GM12865 (cell line): ENCODE measurements at regions not wholly inside any gene's neighbourhood (a gene's known extent, or its start where the extent isn't known, plus 50 kb on each side); places are given as distances from the start of the nearest gene placed in this dataset.

Experiments used
- DNase-seq: peaks from one replicate; pipeline ENCODE4 v3.0.0; 2010; ENCODE audit warnings: low read depth
- H3K4me3 ChIP-seq: 2 replicates; pipeline ENCODE4 v1.5.1; 2011; ENCODE audit warnings: mild to moderate bottlenecking, low read depth, low read length, control low read depth
- TF ChIP-seq, protein P1 (sequence below): IDR thresholded peaks from 2 replicates; pipeline ENCODE4 v1.5.1; 2011; ENCODE audit warnings: low read length, control low read depth, low read depth, inconsistent platforms; ENCODE audit not compliant: insufficient read depth; ENCODE audit errors: missing control alignments

GRCh38 chr20:7449269-7449668, 491.0 kb downstream of the HAO1 start:
- no peak overlapping the region for H3K4me3 ChIP-seq
- peak; percentile 1 for DNase-seq
- TF ChIP-seq, protein P1, sequence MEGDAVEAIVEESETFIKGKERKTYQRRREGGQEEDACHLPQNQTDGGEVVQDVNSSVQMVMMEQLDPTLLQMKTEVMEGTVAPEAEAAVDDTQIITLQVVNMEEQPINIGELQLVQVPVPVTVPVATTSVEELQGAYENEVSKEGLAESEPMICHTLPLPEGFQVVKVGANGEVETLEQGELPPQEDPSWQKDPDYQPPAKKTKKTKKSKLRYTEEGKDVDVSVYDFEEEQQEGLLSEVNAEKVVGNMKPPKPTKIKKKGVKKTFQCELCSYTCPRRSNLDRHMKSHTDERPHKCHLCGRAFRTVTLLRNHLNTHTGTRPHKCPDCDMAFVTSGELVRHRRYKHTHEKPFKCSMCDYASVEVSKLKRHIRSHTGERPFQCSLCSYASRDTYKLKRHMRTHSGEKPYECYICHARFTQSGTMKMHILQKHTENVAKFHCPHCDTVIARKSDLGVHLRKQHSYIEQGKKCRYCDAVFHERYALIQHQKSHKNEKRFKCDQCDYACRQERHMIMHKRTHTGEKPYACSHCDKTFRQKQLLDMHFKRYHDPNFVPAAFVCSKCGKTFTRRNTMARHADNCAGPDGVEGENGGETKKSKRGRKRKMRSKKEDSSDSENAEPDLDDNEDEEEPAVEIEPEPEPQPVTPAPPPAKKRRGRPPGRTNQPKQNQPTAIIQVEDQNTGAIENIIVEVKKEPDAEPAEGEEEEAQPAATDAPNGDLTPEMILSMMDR, result no peak

GRCh38 chr20:7452890-7453289, 487.4 kb downstream of the HAO1 start:
- no peak overlapping the region for H3K4me3 ChIP-seq
- no peak for DNase-seq
- TF ChIP-seq, protein P1, result no peak

GRCh38 chr20:7454047-7454446, 486.2 kb downstream of the HAO1 start:
- TF ChIP-seq, protein P1, result no peak
- H3K4me3 ChIP-seq, result no peak overlapping the region
- DNase-seq, result no peak

GRCh38 chr20:7458459-7458858, 481.8 kb downstream of the HAO1 start:
- H3K4me3 ChIP-seq, result no peak overlapping the region
- DNase-seq, result no peak
- TF ChIP-seq, protein P1, result no peak

DNA sequence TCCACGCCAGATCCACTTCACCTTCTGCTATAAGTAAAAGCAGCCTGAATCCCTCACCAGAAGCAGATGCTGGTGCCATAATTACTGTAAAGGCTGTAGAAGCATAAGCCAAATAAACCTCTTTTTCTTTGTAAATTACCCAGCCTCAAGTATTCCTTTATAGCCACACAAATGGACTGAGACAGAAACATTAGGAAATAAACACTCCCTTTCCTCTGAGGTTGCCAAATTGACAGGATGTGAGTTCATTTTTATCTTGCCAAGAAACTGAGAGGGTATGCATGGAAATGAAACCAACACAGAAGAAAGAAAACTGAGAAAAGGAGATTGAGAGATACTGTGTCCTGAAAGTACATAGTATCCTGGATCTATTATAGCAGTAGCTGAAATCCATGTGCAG, 481.2 kb downstream of the HAO1 start:
- TF ChIP-seq, protein P1, result no peak
- H3K4me3 ChIP-seq, result no peak overlapping the region
- DNase-seq, result no peak

DNA sequence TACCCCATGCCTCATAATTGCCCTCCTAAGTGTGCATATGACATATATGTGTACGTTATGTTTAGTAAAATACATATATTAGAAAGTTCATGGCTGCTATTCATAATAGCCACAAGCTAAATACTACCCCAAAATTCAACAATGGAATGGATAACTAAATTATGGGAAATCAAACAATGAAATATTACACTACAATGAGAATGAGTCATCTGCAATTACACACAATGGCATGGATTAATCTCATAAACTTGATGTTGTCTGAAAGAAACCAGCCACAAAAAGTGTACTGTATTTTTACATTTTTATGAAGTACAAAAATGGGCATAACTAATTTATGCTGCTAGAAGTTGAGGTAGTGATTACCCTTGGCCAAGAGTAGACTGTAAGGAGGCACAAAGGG, 477.0 kb downstream of the HAO1 start:
- DNase-seq, result no peak
- TF ChIP-seq, protein P1, result no peak
- no peak overlapping the region for H3K4me3 ChIP-seq

DNA sequence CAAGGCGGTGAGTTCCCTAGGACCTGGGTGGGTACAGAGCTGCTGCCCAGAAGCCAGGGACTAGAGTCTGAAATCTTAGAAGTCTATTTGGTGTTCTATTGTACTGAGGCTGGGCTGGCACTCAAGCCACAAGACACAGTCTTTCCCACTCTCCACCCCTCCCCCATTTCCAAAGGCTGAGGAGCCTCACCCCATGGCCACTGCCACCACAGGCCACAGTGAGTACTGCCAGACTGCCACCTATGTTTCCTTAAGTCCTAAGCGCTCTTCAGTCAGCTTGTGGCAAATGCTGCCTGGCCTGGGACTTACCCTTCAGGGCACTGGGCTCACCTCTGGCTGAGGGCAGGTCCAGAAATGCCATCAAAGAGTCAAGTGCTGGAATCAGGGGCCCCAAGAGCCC, 469.3 kb downstream of the HAO1 start:
- DNase-seq, result no peak
- TF ChIP-seq, protein P1, result no peak
- no peak overlapping the region for H3K4me3 ChIP-seq
